ENCODE measurements at regions not wholly inside any gene's neighbourhood (a gene's known extent, or its start where the extent isn't known, plus 50 kb on each side); places are given as distances from the start of the nearest gene placed in this dataset.

- Histone ChIP-seq H3K27ac (no peak overlapping the region), H3K36me3 (no peaks in the 10 kb centered on the region), H3K4me3 (no peak overlapping the region), H3K9me3 (no peaks in the 10 kb centered on the region), H3K27me3 (replicated peaks in 1 of 7) (no peaks in the 10 kb centered on the region), H3K4me1 (peaks cover 0 to 11% (median 3%) of the 10 kb centered on the region in 6 donors)
- DNase-seq: no peak
- WGBS, 5 donors: 55 to 84% (median 80%) methylated on average over 1 of the region's 1 CpG
- intact Hi-C loops (cut with DNase I; ENCODE audit: low total_unique reads): no loop called here
- no peak for TF ChIP-seq POLR2AphosphoS5 (IDR thresholded peaks at IDR 0.05)
- no peak for TF ChIP-seq POLR2A (IDR thresholded peaks at IDR 0.05)
- TF ChIP-seq CTCF (IDR thresholded peaks at IDR 0.05 in 8 of 11, conservative IDR thresholded peaks at IDR 0.05 in 3 of 11): no peak
Measured at GRCh38 chr4:11228530-11228929, 200.2 kb downstream of the HS3ST1 start.

GRCh38 chr4:11223311-11223710 lies 205.4 kb downstream of the HS3ST1 start:
- Histone ChIP-seq H3K9me3 (no peaks in the 10 kb centered on the region), H3K4me1 (no peaks in the 10 kb centered on the region), H3K27me3 (replicated peaks in 1 of 7) (no peaks in the 10 kb centered on the region), H3K4me3 (no peak overlapping the region), H3K27ac (no peak overlapping the region), H3K36me3 (no peaks in the 10 kb centered on the region)
- DNase-seq: no peak
- intact Hi-C loops (cut with DNase I; ENCODE audit: low total_unique reads): no loop called here
- TF ChIP-seq POLR2A (IDR thresholded peaks at IDR 0.05) (no peak), POLR2AphosphoS5 (IDR thresholded peaks at IDR 0.05) (no peak), CTCF (IDR thresholded peaks at IDR 0.05 in 8 of 11, conservative IDR thresholded peaks at IDR 0.05 in 3 of 11) (no peak)
- WGBS, 5 donors: 86 to 92% (median 90%) methylated on average over 9 of the region's 9 CpGs

GRCh38 chr4:11218692-11219091 lies 210.0 kb downstream of the HS3ST1 start:
- H3K27me3 ChIP-seq (replicated peaks in 1 of 7): no peaks in the 10 kb centered on the region
- DNase-seq: no peak
- no peaks in the 10 kb centered on the region for H3K4me1 ChIP-seq
- H3K9me3 ChIP-seq: peaks cover 0 to 11% (median 9%) of the 10 kb centered on the region in 8 donors
- WGBS, 5 donors: 76 to 94% (median 89%) methylated on average over 5 of the region's 5 CpGs
- no peak overlapping the region for H3K4me3 ChIP-seq
- no peak overlapping the region for H3K27ac ChIP-seq
- no peaks in the 10 kb centered on the region for H3K36me3 ChIP-seq
- TF ChIP-seq CTCF (IDR thresholded peaks at IDR 0.05 in 8 of 11, conservative IDR thresholded peaks at IDR 0.05 in 3 of 11): no peak
- TF ChIP-seq POLR2AphosphoS5 (IDR thresholded peaks at IDR 0.05): no peak
- TF ChIP-seq POLR2A (IDR thresholded peaks at IDR 0.05): no peak
- intact Hi-C loops (cut with DNase I; ENCODE audit: low total_unique reads): no loop called here

- Histone ChIP-seq H3K27me3 (replicated peaks in 1 of 7) (no peaks in the 10 kb centered on the region), H3K36me3 (no peaks in the 10 kb centered on the region), H3K4me1 (no peaks in the 10 kb centered on the region), H3K27ac (no peak overlapping the region), H3K9me3 (peaks cover 0 to 11% (median 9%) of the 10 kb centered on the region in 8 donors), H3K4me3 (no peak overlapping the region)
- no peak for DNase-seq
- TF ChIP-seq POLR2AphosphoS5 (IDR thresholded peaks at IDR 0.05) (no peak), CTCF (IDR thresholded peaks at IDR 0.05 in 8 of 11, conservative IDR thresholded peaks at IDR 0.05 in 3 of 11) (no peak), POLR2A (IDR thresholded peaks at IDR 0.05) (no peak)
- intact Hi-C loops (cut with DNase I; ENCODE audit: low total_unique reads): no loop called here
Measured at GRCh38 chr4:11216520-11216919, 212.2 kb downstream of the HS3ST1 start.
